Heart right ventricle (tissue), 16 donors: ENCODE measurements at regions not wholly inside any gene's neighbourhood (a gene's known extent, or its start where the extent isn't known, plus 50 kb on each side); places are given as distances from the start of the nearest gene placed in this dataset.

ENCODE experiments used
- ATAC-seq, 8 donors: fragments of 200-7000 bp; cut with Tn5 transposase; one replicate each; pipeline ENCODE4 v1.9.1; 2020; ENCODE audit warnings: mild to moderate bottlenecking in 8 of 8, moderate library complexity in 8 of 8, moderate number of reproducible peaks in 1 of 8
- DNase-seq, 2 donors: peaks; one replicate each; pipeline ENCODE4 v3.0.0-alpha.2; 2020
- H3K27ac ChIP-seq, 10 donors: fragments of 200-600 bp; sonication (generic) in 2 of 10; one replicate each; pipeline versions ENCODE4 v1.5.0 to v1.8.0; 2020 to 2022; ENCODE audit warnings: mild to moderate bottlenecking in 3 of 10
- H3K27me3 ChIP-seq, 7 donors: fragments of 200-600 bp; one replicate each; pipeline ENCODE4 v1.8.0; 2021 to 2022; ENCODE audit warnings: mild to moderate bottlenecking in 2 of 7
- H3K36me3 ChIP-seq, 9 donors: fragments of 200-600 bp; sonication (generic) in 1 of 9; one replicate each; pipeline versions ENCODE4 v1.5.0 to v1.8.0; 2020 to 2022; ENCODE audit warnings: mild to moderate bottlenecking in 2 of 9
- H3K4me1 ChIP-seq, 9 donors: fragments of 200-600 bp; sonication (generic) in 1 of 9; one replicate each; pipeline versions ENCODE4 v1.5.0 to v1.8.0; 2020 to 2022; ENCODE audit warnings: mild to moderate bottlenecking in 4 of 9
- H3K4me3 ChIP-seq, 10 donors: fragments of 200-600 bp; sonication (generic) in 2 of 10; one replicate each; pipeline versions ENCODE4 v1.5.0 to v1.8.0; 2020 to 2022; ENCODE audit warnings: mild to moderate bottlenecking in 7 of 10, moderate library complexity in 2 of 10
- H3K9me3 ChIP-seq, 11 donors: fragments of 200-600 bp in 10 of 11; sonication (generic) in 2 of 11; one replicate each; pipeline versions ENCODE4 v1.5.0 to v1.8.0; 2013 to 2022; ENCODE audit warnings: mild to moderate bottlenecking in 2 of 11, control low read depth in 1 of 11, moderate library complexity in 1 of 11
- WGBS, 2 donors: extraction: QIAGEN DNeasy Blood & Tissue Kit; methylation state at CpG; one replicate each; pipeline ENCODE4 v1.1.7; 2013; ENCODE audit warnings: inconsistent platforms in 1 of 2; 5-methylcytosine and 5-hydroxymethylcytosine counted together
- intact Hi-C, 10 donors: fragments of 100-400 bp; cut with DNase I; formaldehyde crosslinking; loops; one replicate each; pipeline versions ENCODE4 v1.11.1 to v1.14.2; 2022
- TF ChIP-seq, protein P1 (sequence below), 9 donors: fragments of 200-600 bp; sonication (generic) in 2 of 9; IDR thresholded peaks; one replicate each; pipeline versions ENCODE4 v1.5.0 to v1.8.0; 2021 to 2022; ENCODE audit warnings: antibody characterized with exemption in 9 of 9, mild to moderate bottlenecking in 5 of 9, moderate library complexity in 1 of 9
- donor health status: Arrhythmogenic right ventricular cardiomyopathy.
- donor health status: ischemic (EF 13 %, LVEDD 7.1; RV severe dilation, severe dysfunction).
- donor health status: healthy with polysubstance abuse.
- donor health status: DM: no; HTN: yes; CAD: no.
- donor health status: DM: no; HTN: no; CAD: no.
- donor health status: ischemic (EF 25% LVEDD 6.9; RV normal size, moderate dysfunction).
- donor health status: ischemic (EF 25% LVEDD 5.7; RV mildly dilated, moderate dysfunction).
- donor health status: healthy.
- donor health status: DM: yes; HTN: yes; CAD: no.
- donor health status: Ischemic cardiomyopathy.
- donor health status: ischemic (EF 35%, LVEDD 5.7; RV mildly dilated, moderate dysfunction).
- donor health status: nonischemic (EF 11% LVEDD 7.7; RV severe dilation, severe dysfunction).
- donor health status: DM: yes; HTN: yes; CAD: no.
- donor health status: PGD.
- donor health status: ischemic (EF 29% LVEDD 5.4; RV normal size, mild dysfunction).
- donor health status: nonischemic (EF 23%, LVEDD 6.1; RV moderate dilation, normal function).

DNA sequence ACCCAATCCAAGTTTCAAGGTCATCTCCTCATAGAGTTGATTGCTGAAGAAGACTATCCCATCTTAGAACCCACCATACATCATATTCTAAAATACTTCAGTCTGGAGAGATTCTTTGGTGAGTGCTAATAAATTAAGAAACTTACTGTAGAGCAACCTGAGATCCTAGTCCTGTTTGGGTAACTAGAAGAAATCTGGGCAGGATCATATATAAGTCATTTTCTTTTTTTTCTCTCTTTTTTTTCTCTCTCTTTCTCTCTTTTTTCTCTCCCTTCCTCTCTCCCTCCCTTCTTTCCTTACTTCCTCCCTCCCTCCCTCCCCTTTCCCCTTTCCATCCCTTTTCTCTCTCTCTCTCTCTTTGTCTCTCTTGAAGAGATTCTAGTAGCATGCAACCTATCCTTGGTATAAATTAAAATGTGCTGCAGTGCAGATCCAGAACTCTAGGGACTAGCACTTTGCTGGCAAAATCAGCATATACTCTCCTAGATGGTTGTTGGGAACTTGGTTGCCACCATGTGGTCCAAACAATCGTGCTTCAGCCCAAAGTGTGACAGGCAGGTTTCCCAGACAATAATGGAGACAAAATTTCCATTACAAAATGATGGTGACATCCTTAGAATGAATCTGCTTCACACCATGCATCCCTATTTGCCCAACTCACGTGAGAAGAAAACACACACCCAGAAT is 399.4 kb upstream of the CELF4 start:
- ATAC-seq (no peak), DNase-seq (no peak)
- TF ChIP-seq, protein P1, sequence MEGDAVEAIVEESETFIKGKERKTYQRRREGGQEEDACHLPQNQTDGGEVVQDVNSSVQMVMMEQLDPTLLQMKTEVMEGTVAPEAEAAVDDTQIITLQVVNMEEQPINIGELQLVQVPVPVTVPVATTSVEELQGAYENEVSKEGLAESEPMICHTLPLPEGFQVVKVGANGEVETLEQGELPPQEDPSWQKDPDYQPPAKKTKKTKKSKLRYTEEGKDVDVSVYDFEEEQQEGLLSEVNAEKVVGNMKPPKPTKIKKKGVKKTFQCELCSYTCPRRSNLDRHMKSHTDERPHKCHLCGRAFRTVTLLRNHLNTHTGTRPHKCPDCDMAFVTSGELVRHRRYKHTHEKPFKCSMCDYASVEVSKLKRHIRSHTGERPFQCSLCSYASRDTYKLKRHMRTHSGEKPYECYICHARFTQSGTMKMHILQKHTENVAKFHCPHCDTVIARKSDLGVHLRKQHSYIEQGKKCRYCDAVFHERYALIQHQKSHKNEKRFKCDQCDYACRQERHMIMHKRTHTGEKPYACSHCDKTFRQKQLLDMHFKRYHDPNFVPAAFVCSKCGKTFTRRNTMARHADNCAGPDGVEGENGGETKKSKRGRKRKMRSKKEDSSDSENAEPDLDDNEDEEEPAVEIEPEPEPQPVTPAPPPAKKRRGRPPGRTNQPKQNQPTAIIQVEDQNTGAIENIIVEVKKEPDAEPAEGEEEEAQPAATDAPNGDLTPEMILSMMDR (IDR thresholded peaks at IDR 0.05), result no peak
- H3K4me3 ChIP-seq, result no peak overlapping the region
- H3K27me3 ChIP-seq, result no peaks in the 10 kb centered on the region
- H3K4me1 ChIP-seq, result no peaks in the 10 kb centered on the region
- no peak overlapping the region for H3K27ac ChIP-seq
- H3K36me3 ChIP-seq, result no peaks in the 10 kb centered on the region
- H3K9me3 ChIP-seq, result peaks cover 0 to 9% (median 0%) of the 10 kb centered on the region in 11 donors
- 58 to 71% methylated on average over 2 of the region's 2 CpGs for WGBS, 2 donors
- intact Hi-C loops, result no loop called here

DNA sequence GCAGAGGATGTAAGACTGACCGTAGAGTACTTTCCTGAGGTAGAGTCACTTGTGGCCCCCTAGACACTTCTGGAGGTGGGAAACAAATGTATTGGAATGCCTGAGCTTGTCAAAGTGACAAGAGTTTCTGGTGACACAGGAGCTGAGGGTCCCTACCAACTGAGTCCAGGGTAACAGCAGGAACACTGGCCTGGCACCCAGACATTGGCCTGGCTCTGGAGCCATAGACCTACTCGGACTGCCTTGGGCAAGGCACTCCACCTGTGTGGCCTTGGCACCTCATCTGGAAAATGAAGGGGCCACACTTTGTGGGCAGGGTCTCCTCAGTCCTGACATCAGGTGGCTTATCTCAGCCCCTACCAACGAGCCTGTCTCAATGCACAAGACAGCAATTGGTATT is 398.2 kb upstream of the CELF4 start:
- DNase-seq (no peak), ATAC-seq (no peak)
- Histone ChIP-seq H3K4me1 (no peaks in the 10 kb centered on the region), H3K27ac (no peak overlapping the region), H3K9me3 (peaks cover 0 to 9% (median 0%) of the 10 kb centered on the region in 11 donors), H3K4me3 (no peak overlapping the region), H3K36me3 (no peaks in the 10 kb centered on the region), H3K27me3 (no peaks in the 10 kb centered on the region)
- intact Hi-C loops, result no loop called here
- 71 to 77% methylated on average over 3 of the region's 3 CpGs for WGBS, 2 donors
- TF ChIP-seq, protein P1 (IDR thresholded peaks at IDR 0.05), result no peak

DNA sequence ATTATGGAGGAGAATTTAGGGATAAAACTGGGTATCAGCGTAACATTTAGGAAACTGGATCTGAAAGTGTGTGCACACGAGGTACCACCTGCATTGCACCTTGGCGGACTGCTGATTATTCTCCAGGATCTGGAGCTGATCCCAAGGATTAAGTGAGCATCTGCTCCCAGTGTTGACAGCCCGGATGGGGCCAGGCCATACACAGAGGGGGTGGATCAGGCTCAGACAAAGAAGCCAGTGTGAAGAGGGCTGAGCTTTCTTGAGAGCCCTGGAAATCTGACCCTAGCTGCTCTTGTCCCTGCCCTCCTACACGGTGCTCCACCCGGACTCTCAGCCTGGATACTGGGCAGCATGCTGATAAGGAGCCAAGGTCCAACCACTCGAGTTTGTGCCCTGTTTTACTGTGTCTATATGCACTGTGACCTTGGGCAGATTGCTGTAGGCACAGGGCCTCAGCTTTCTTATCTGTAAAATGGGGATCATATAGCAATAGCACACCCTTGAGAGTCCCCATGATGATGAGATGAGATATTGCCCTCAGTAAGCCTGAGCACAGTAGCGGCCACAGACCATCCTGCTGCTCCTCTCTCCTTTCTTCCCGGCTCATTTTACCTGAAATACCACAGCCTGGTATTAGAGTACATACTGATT is 396.8 kb upstream of the CELF4 start:
- H3K27me3 ChIP-seq, result no peaks in the 10 kb centered on the region
- peaks cover 0 to 9% (median 0%) of the 10 kb centered on the region in 11 donors for H3K9me3 ChIP-seq
- no peak overlapping the region for H3K27ac ChIP-seq
- no peak for DNase-seq
- 52 to 53% methylated on average over 9 of the region's 9 CpGs for WGBS, 2 donors
- ATAC-seq, result no peak
- no peaks in the 10 kb centered on the region for H3K4me1 ChIP-seq
- no peaks in the 10 kb centered on the region for H3K36me3 ChIP-seq
- H3K4me3 ChIP-seq, result no peak overlapping the region
- TF ChIP-seq, protein P1 (IDR thresholded peaks at IDR 0.05), result no peak
- intact Hi-C loops, result no loop called here

DNA sequence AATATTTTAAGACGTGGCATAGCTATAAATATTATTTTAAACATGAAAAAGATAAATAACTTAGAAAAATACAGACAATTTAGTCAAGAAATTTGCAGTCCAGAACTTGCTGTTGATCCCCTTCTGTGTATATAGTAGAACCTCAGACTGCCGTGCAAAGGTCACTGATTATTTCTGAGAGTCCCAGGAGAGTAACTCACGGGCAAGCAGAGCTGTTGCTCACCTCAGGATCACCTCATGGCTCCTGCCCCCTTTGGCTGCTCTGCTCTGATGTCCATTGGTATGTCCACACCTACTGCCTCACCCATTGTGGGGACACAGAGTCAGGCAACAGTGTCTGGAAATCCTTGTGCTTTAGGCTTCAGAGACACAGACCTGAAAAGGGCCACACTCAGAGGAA is 392.9 kb upstream of the CELF4 start:
- no peak overlapping the region for H3K27ac ChIP-seq
- ATAC-seq (no peak), DNase-seq (no peak)
- intact Hi-C loops, result no loop called here
- WGBS, 2 donors, result 55 to 64% methylated on average over 3 of the region's 3 CpGs
- H3K4me1 ChIP-seq, result no peaks in the 10 kb centered on the region
- H3K4me3 ChIP-seq, result no peak overlapping the region
- no peaks in the 10 kb centered on the region for H3K36me3 ChIP-seq
- TF ChIP-seq, protein P1 (IDR thresholded peaks at IDR 0.05), result no peak
- H3K9me3 ChIP-seq, result peaks cover 0 to 18% (median 2%) of the 10 kb centered on the region in 11 donors
- H3K27me3 ChIP-seq, result no peaks in the 10 kb centered on the region
